Stimulated activated CD4-positive, alpha-beta T cell treated with anti-CD3 and anti-CD28 coated beads, Interleukin-1b, Interleukin-23, amount 100 ng/mL, for 24 hours (primary cell): ENCODE measurements at regions not wholly inside any gene's neighbourhood (a gene's known extent, or its start where the extent isn't known, plus 50 kb on each side); places are given as distances from the start of the nearest gene placed in this dataset.
"Not testable (repeated sequence)": the region's sequence is repeated elsewhere in the genome, so short reads cannot be mapped to it uniquely, and the experiment has no call there.

Experiments
- DNase-seq, 4 experiments: peaks; one replicate each; pipeline ENCODE4 v3.0.0-alpha.2; 2020; ENCODE audit warnings: low read depth in 4 of 4, low spot score in 1 of 4

GRCh38 chr12:131213896-131214442 is 260.3 kb downstream of the ADGRD1 start:
- no peak for DNase-seq

DNA sequence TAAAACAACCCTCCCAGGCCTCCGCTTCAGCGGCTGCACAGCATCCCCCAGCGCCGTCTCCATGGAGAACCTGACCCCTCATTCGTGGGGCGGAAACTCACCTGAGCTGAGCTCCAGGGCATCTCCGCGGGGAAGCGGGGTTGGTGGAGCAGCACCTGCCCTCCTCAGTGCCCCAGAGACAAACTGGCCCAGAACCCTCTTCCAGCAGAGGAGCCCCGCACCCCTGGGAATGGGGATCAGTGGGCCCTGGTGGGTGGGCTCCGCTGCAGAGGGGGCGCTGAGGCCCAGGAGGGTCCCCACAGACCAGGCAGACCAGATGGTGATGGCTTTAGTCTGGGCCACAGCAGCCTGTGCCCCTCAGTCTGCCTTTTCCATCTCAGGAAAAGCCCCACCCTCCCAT is 261.2 kb downstream of the ADGRD1 start:
- DNase-seq, result not testable (repeated sequence)

DNA sequence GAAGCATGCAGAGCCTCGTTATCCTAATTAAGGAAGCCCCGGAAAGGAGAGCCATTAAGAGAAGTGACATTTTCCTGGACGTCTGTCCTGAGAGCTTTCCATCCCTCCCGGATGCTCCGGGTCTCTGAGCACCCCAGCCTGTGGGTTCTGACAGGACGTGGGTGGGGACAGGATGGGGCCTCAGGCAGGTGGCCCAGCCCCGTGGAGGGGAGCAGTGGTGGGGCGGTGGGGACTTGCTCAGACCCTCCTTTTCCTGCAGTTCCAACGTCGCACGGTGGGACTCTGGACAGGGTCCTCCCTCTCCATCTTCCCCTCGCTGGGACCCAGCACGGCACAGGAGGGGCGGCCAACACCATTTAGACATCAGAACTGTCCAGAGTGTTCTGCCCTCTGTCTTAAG is 262.9 kb downstream of the ADGRD1 start:
- not testable (repeated sequence) for DNase-seq

DNA sequence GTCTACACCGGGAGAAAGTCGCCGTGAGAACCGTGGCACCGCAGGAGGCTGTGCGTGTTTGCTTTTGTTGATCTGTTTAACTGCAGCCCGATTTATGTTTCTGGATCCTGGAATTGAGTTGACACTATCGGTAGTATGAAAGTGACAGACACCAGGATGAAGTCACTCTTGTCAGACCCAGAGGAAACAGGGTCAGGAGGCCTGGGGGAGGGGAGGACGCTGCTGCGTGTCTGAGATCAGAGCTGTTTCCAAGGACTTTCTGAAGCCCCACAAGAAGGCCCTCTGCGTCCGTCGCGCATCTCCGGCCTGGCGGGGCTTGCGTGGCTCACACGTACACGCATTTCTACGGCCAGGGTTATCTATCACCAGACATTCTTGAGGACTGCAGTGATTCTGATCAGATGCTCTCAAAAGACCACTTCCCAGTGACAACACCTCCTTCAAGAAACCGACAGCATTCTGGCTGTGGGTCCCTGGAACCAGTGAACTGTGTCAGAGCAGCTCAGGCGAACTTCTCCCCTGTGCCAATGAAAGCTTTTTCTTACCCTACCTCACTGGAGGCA is 263.4 kb downstream of the ADGRD1 start:
- no peak for DNase-seq

DNA sequence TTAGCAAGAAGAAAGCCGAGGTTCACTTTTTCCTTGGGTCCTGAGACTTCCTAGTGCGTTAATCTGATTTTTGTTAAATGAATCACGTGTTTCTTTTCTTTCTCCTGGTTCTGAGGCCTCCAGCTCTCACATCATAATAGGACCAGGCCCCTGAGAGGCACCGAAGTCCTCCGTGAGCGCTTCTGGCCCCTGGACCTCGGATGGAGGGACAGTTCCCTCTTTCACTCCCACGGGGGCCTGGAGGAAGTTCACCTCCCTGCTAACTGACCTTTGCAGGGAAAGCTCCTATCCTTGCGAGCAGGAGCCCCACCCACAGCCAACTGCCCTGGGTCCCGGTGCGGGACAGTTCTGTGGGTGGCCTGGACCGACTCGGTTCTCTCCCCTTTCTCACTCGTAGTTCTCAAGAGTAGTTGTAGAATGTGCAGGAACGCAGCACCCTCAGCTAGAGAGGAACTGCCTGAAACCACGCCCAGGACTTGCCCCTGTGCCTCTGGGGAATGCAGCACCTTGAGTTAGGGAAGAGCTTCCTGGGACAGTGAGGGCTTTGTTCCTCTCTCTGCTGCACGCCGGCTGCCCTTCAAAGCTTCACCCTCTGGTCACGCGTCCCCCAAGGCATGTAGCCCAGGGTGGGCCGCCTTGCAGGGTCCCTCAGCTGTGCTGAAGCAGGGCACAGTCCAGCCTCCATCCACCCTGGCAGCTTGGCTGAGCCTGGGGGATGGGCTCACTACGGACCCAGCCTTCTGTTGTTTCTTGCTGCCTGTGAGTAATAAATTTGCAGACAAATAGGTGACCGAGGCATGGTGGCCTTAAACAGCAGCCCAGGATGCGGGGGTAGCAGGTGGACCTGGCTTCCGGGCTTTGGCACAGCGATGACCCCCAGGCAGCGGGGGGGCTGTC is 264.6 kb downstream of the ADGRD1 start:
- DNase-seq, result no peak

DNA sequence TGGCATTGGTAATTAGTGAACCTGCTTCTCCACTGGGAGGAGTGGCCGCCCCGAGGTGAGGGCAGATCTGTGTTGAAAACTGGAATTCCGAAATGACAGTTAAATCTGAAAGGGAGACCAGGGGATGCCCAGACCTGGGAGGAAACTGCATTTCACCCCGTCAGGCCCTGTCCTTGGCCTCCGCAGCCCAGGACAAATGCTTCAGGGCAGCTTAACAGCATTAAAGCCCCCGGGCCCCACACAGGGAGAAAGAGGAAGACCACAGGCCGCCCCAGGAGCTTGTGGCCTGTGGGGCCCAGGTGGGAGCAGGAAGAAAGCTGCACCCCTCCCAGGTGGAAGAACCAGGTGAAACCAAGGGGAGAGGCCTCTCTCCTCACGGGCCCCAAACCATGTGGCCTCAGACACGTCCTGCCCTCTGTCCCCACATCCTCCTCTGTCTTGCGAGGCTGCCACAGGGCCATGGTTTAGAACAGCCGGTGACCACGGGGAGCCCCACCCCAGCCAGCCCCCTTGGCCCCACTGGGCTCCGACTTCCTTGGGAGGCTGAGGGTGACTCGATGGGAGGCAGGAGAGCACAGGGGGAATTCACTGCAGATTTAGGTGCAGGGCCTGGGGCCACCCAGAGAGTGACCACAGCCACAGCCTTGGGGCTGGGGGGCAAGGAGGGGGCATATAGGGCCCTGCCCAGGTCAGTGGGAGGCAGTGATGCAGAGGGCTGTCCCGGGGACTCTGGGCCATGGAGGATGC is 265.4 kb downstream of the ADGRD1 start:
- no peak for DNase-seq

GRCh38 chr12:131219670-131220330 is 266.1 kb downstream of the ADGRD1 start:
- no peak for DNase-seq

DNA sequence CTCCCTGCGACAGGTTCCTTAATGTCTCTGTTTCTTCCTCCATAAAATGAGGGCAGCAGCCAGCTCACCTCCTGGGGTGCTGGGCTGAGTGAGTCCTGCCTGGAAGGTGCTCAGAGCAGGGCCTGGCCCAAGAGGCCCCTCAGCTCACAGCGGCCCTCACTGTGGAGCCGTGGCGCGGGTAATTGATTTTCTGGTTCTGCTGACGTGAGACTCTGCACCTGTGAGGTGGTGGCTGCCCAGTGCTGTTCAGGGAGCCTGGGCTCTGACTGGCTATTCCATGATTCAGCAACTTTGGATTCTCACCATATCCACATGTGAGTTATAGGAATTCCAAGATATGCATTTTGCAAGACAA is 266.6 kb downstream of the ADGRD1 start:
- no peak for DNase-seq

DNA sequence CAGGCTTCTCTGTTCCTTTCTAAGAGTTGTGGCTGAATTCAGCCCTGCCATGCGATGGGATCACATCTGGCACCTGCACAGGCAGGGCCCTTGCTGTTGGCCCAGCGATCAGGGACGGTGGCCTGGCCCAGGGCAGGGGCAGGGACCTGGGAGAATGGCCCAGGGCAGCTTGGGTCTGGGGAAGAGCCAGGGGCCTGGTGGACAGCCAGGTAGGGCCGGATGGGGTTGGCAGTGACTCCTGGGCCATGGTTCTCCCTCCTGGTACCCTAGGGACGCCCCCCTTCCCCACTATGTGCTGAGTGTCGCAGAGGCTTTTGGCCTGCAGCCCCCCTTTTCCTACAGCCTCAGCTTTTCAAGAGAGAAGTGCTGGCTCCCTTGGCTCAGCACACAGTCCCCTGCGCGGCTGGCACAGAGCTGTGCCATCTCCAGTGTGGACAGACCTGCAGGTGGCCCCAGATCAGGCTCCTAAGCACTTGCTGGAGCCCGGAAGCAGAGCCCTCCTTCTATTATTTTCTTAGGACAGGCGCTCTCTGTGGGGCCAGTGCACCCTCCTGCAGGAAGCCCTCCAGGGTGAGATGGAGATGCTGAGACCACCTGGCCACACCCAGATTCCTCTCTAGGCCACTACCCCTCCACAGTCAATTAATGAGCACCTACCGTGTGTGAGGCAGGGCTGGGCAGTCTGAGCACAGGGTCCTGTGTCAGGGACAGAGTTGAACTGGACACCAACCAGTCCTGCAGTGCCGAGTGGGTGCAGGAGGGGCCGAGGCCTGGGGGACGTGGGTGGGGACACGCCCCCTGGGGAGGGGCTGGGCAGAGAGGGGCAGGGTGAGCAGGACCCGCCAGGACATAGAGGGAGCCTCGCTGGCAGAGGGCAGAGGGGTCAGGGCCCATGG is 267.6 kb downstream of the ADGRD1 start:
- DNase-seq, result no peak

- no peak for DNase-seq
These were observed 268.2 kb downstream of the ADGRD1 start for GRCh38 chr12:131221957-131222328.

DNA sequence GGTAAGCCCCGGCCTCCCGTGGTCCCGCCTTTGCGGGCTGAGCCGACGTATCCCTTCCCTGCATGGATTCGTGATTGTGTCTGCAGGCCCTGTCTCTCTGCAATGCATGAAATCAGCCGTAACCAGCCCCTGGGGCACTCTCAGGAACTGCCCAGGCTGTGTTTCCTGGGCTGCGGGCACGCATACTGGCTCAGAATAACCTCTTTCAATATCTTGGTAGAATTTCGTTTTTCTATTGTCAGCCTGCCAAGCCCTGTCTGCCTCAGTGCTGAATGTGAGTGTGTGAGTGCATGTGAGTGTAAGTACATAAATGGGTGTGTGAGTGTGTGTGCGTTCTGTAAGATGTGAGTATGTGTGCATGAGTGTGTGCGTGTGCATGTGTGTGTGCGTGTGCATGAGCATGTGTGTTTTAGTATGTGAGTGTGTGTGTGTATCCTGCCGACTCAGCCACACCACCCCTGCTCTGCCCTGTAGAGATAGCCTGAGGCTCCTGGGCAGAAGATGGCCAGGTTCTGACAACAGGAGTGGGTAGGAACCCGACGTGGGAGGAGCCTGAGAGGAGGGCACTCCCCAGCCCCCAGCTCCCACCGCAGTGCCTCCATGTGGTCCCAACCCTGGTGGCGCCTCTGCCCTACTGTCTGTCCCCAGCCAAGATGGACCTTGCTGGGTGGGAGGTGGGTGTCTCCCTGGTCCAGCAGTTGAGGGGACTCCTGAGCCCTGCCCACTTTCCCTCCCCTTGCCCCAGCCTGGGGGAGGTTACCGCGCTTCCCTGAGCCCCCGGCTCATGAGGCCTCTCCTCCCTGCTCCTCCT is 268.8 kb downstream of the ADGRD1 start:
- DNase-seq, result no peak

- no peak for DNase-seq
These were observed 269.6 kb downstream of the ADGRD1 start for GRCh38 chr12:131223171-131223761.

GRCh38 chr12:131223791-131224225 is 270.1 kb downstream of the ADGRD1 start:
- DNase-seq, result no peak

DNA sequence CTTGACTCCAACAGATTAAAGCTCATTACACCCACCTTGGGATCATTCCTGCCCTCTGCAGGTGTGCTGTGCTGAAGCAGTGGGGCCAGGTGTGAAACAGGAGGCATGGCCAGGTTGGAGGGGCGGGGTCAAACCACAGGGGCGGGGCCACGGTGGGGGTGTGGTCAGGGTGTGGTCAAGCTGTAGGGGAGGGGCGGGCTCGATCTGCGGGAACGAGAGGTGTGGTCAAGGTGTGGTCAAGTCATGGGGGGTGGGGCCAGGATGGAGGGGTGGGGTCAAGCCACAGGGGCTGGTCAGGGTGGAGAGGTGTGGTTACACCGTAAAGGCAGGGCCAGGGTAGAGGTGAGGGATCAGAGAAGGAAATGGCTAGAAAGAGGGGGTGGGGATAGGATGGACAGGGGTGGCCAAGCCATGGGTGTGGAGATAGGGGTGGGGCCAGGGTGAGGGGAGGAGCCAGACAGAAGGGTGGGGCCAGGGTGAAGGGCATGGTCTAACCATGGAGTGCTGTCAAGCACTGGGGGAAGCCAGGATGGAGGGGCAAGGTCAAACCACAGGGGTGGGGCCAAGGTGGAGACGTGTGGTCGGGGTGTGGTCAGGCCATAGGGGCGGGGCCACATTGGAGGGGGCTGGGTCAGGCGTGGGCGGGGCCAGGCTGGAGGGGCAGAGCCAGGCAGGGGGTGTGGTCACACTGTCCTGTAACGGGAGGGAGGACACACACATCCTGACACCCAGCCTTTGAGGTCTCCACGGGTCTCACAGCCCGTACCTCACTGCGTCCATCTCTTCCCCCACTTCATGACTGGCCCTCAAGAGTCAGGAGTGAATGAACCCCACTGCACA is 270.7 kb downstream of the ADGRD1 start:
- DNase-seq, result not testable (repeated sequence)

GRCh38 chr12:131225066-131225380 is 271.3 kb downstream of the ADGRD1 start:
- DNase-seq, result not testable (repeated sequence)

DNA sequence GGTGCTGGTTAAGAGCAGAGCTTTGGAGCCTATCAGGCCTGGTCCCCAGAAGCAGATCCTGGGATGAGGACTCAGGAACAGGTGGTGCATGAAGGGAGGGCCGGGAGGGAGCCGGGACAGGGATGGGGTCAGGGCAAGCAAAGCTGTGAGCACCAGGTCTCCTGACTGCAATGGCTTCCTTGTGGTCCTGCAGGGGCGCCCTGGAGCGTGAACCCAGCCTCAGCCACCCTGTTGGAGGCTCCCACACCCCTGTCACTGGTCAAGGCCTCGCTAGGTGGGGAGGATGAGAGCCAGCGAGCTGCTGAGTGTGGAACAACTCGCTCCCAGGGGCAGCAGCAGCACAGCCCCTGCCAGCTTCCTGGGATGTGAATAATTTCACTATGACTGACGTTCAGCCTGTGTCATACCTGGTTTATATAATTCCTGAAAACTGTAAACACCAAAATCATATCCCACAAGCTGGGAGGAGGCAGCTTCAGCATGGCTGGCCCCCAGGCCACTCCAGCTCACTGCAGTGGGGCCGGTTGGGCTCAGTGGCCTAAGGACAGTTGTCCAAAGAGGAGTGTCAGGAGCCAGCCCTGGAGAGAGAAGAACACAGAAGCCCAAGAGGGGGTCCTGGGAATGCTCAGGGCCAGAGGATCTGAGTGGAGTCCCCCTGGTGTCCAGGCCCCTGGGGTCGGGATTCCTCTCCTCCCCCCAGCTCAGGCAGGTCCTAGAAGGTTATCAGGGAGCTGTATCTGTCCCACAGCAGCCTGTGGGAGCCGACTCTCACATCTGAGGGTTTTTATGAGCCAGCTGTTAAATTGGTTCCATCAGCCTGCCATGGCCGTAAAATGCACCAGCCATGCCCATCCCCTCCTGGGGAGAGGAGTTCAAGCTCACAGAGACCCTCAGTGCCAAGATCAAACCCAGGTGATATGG is 272.9 kb downstream of the ADGRD1 start:
- no peak for DNase-seq

DNA sequence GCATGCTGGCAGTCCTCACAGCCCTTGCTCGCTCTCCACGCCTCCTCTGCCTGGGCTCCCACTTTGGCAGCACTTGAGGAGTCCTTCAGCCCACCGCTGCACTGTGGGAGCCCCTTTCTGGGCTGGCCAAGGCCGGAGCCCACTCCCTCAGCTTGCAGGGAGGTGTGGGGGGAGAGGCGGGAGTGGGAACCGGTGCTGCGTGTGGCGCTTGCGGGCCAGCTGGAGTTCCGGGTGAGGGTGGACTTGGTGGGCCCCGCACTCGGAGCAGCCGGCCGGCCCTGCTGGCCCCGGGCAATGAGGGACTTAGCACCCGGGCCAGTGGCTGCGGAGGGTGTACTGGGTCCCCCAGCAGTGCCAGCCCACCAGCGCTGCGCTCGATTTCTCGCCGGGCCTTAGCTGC is 273.9 kb downstream of the ADGRD1 start:
- not testable (repeated sequence) for DNase-seq
